D721Med (cell line): ENCODE measurements at regions not wholly inside any gene's neighbourhood (a gene's known extent, or its start where the extent isn't known, plus 50 kb on each side); places are given as distances from the start of the nearest gene placed in this dataset.

Experiments
- DNase-seq: peaks from one replicate; pipeline ENCODE4 v3.0.0; 2011; ENCODE audit warnings: low spot score; ENCODE audit not compliant: insufficient read length
- FAIRE-seq: peaks from 2 replicates; lab custom pipeline; 2011; peaks lifted over from hg19 to GRCh38; lab: Jason Lieb, UNC
- CTCF ChIP-seq: IDR thresholded peaks from 2 replicates; pipeline ENCODE4 v1.5.1; 2012; ENCODE audit warnings: mild to moderate bottlenecking, control low read depth; ENCODE audit not compliant: insufficient read depth; ENCODE audit errors: missing control alignments

- no peak for TF ChIP-seq CTCF
- FAIRE-seq (no peak), DNase-seq (no peak)
Observed at GRCh38 chr1:239896980-239897379, 194.7 kb upstream of the FMN2 start.

GRCh38 chr1:239897458-239897857, 194.2 kb upstream of the FMN2 start:
- peak; percentile 82 for FAIRE-seq
- TF ChIP-seq CTCF: no peak

GRCh38 chr1:239898062-239898730, 193.5 kb upstream of the FMN2 start:
- DNase-seq (peak; percentile 65), FAIRE-seq (peak; percentile 99)
- TF ChIP-seq CTCF: peak; percentile 100

More at GRCh38 chr1:239897458-239897857, 194.2 kb upstream of the FMN2 start:
- no peak for DNase-seq

- DNase-seq (no peak), FAIRE-seq (no peak)
- no peak for TF ChIP-seq CTCF
Observed at GRCh38 chr1:239899747-239900146, 191.9 kb upstream of the FMN2 start.

GRCh38 chr1:239906394-239906793, 185.3 kb upstream of the FMN2 start:
- TF ChIP-seq CTCF: no peak
- DNase-seq: no peak
- FAIRE-seq: no peak

GRCh38 chr1:239909898-239910297, 181.8 kb upstream of the FMN2 start:
- DNase-seq (no peak), FAIRE-seq (no peak)
- no peak for TF ChIP-seq CTCF

- TF ChIP-seq CTCF: no peak
- FAIRE-seq (no peak), DNase-seq (no peak)
Observed at GRCh38 chr1:239912471-239912870, 179.2 kb upstream of the FMN2 start.
